Kidney (tissue), 13 donors: ENCODE measurements at regions not wholly inside any gene's neighbourhood (a gene's known extent, or its start where the extent isn't known, plus 50 kb on each side); places are given as distances from the start of the nearest gene placed in this dataset.

Experiments
- DNase-seq, 5 donors: peaks; one replicate each; pipeline ENCODE4 v3.0.0-alpha.2; 2013 to 2020
- FAIRE-seq: peaks from 2 replicates; lab custom pipeline; 2012; peaks lifted over from hg19 to GRCh38; lab: Jason Lieb, UNC
- H3K27ac ChIP-seq, 2 donors: one replicate each; pipeline ENCODE4 v1.7.0; 2013; ENCODE audit warnings: low read depth in 2 of 2, low read length in 2 of 2, inconsistent platforms in 1 of 2
- H3K27me3 ChIP-seq: one replicate; pipeline ENCODE4 v1.7.1; 2013; ENCODE audit warnings: low read length, inconsistent platforms; ENCODE audit not compliant: control insufficient read depth, insufficient read depth
- H3K36me3 ChIP-seq, 3 donors: one replicate each; pipeline versions ENCODE4 v1.7.0 to v1.7.1; 2013; ENCODE audit warnings: low read length in 3 of 3, control low read depth in 1 of 3, inconsistent platforms in 1 of 3; ENCODE audit not compliant: insufficient read depth in 3 of 3, control insufficient read depth in 2 of 3
- H3K4me1 ChIP-seq, 3 donors: one replicate each; pipeline versions ENCODE4 v1.7.0 to v1.7.1; 2013; ENCODE audit warnings: low read length in 3 of 3, inconsistent platforms in 1 of 3, low read depth in 1 of 3; ENCODE audit not compliant: control insufficient read depth in 2 of 3, insufficient read depth in 2 of 3
- H3K4me3 ChIP-seq, 3 donors: one replicate each; pipeline versions ENCODE4 v1.7.0 to v1.8.1; 2013; ENCODE audit warnings: low read length in 3 of 3, control low read depth in 1 of 3, inconsistent platforms in 1 of 3
- H3K9ac ChIP-seq, 3 donors: one replicate each; pipeline versions ENCODE4 v1.7.0 to v1.7.1; 2013; ENCODE audit warnings: low read length in 3 of 3, control low read depth in 1 of 3, inconsistent platforms in 1 of 3
- H3K9me3 ChIP-seq, 3 donors: one replicate each; pipeline versions ENCODE4 v1.7.0 to v1.7.1; 2013; ENCODE audit warnings: low read length in 3 of 3, control low read depth in 1 of 3, inconsistent platforms in 1 of 3; ENCODE audit not compliant: control insufficient read depth in 2 of 3, insufficient read depth in 1 of 3
- intact Hi-C: fragments of 100-400 bp; cut with DNase I; formaldehyde crosslinking; loops from one replicate; pipeline ENCODE4 v1.11.1; 2022
- TF ChIP-seq, protein P1 (sequence below): IDR thresholded peaks from 3 replicates; pipeline ENCODE4 v1.5.1; 2012; ENCODE audit warnings: mild to moderate bottlenecking, moderate library complexity, borderline replicate concordance; ENCODE audit not compliant: insufficient read depth; ENCODE audit errors: extremely low read depth
- donor health status: control.
- donor health status: control.
- donor health status: control.
- donor health status: control.
- donor health status: control.
- donor health status: DM: yes; HTN: yes; CAD: no.
- donor health status: Normal renal cell carcinoma (clear cell type).

DNA sequence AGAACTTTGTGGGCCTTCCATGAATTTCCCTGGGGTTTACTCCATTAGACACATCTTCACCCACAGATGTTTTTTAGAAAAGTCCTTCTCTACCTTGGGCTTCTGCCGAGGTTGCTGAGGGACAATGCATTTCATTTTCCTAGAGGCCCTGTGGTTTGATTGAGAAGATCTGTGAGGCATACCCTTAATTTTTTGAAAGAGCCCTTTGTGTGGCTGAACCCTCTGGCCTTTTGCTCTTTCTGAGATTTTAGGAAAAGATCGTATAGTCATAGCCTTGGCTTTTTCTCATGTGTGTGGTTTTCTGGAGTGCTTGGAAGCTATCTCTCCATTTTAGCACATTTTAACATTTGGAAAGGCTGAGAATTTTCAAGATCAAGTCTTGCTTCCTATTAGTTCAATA, 119.8 kb upstream of the LYZL1 start:
- no peak for FAIRE-seq
- Histone ChIP-seq H3K9ac (no peak overlapping the region), H3K36me3 (no peaks in the 10 kb centered on the region), H3K27ac (no peak overlapping the region), H3K27me3 (no peaks in the 10 kb centered on the region), H3K4me1 (no peaks in the 10 kb centered on the region), H3K4me3 (no peak overlapping the region), H3K9me3 (peaks cover 0 to 19% (median 3%) of the 10 kb centered on the region in 3 donors)
- intact Hi-C loops = no loop called here
- TF ChIP-seq, protein P1, sequence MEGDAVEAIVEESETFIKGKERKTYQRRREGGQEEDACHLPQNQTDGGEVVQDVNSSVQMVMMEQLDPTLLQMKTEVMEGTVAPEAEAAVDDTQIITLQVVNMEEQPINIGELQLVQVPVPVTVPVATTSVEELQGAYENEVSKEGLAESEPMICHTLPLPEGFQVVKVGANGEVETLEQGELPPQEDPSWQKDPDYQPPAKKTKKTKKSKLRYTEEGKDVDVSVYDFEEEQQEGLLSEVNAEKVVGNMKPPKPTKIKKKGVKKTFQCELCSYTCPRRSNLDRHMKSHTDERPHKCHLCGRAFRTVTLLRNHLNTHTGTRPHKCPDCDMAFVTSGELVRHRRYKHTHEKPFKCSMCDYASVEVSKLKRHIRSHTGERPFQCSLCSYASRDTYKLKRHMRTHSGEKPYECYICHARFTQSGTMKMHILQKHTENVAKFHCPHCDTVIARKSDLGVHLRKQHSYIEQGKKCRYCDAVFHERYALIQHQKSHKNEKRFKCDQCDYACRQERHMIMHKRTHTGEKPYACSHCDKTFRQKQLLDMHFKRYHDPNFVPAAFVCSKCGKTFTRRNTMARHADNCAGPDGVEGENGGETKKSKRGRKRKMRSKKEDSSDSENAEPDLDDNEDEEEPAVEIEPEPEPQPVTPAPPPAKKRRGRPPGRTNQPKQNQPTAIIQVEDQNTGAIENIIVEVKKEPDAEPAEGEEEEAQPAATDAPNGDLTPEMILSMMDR = no peak
- no peak for DNase-seq

DNA sequence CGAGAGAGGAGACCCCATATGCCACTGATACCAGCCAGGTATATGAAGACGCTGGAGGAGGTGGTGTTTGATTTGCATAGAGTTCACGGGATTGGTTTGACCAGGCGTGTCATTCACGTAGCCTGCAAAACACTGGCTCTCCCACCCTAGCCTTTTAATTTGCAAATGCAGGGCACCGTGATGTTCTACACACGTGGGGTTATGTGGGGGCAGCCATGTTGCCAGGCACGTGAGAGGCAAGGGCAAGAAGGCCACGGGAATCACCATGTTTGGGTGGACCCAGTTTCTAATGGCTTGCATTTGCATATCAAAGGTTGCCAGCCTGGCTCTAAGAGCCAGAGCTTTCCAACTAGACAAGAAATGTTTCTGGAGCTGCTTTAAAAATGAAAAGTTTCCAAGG, 117.2 kb upstream of the LYZL1 start:
- Histone ChIP-seq H3K9ac (no peak overlapping the region), H3K36me3 (no peaks in the 10 kb centered on the region), H3K4me1 (no peaks in the 10 kb centered on the region), H3K4me3 (no peak overlapping the region), H3K27ac (no peak overlapping the region), H3K9me3 (peaks cover 0 to 10% (median 3%) of the 10 kb centered on the region in 3 donors), H3K27me3 (no peaks in the 10 kb centered on the region)
- DNase-seq (no peak), FAIRE-seq (no peak)
- TF ChIP-seq, protein P1 = no peak
- intact Hi-C loops = no loop called here

DNA sequence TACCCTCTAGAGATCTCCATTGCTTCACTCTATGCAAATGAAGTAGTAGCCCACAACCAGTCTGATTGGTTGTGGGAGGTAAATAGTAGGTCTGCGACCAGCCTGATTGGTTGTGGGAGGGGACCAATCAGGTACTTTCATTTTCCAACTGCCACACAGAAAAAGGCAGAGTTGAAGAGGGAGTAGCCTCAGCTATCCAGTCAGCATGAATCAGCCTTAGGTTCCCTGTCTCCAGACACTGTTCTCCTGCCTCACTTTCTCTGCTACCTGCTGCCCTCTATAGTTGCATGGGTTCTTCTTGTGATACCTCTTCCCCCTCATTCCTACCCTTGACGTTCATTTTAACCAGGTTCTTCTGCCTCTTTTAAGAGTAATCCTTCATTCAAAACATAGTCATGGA, 114.5 kb upstream of the LYZL1 start:
- peaks cover 0 to 8% (median 0%) of the 10 kb centered on the region in 3 donors for H3K9me3 ChIP-seq
- no peak for FAIRE-seq
- H3K27ac ChIP-seq = no peak overlapping the region
- H3K27me3 ChIP-seq = no peaks in the 10 kb centered on the region
- H3K9ac ChIP-seq = no peak overlapping the region
- TF ChIP-seq, protein P1 = no peak
- intact Hi-C loops = no loop called here
- DNase-seq = no peak
- no peaks in the 10 kb centered on the region for H3K4me1 ChIP-seq
- H3K36me3 ChIP-seq = no peaks in the 10 kb centered on the region
- H3K4me3 ChIP-seq = no peak overlapping the region
